GM19099 (cell line): ENCODE measurements at regions not wholly inside any gene's neighbourhood (a gene's known extent, or its start where the extent isn't known, plus 50 kb on each side); places are given as distances from the start of the nearest gene placed in this dataset.

ENCODE experiments used
- POLR2A ChIP-seq: IDR thresholded peaks from 3 replicates; pipeline ENCODE4 v1.6.1; 2011; ENCODE audit warnings: low read depth; ENCODE audit not compliant: insufficient read length; ENCODE audit errors: extremely low read depth

- no peak for TF ChIP-seq POLR2A
Measured at GRCh38 chrX:40446921-40447320, 133.8 kb upstream of the ATP6AP2 start.

- no peak for TF ChIP-seq POLR2A
Measured at GRCh38 chrX:40445691-40446090, 135.1 kb upstream of the ATP6AP2 start.

GRCh38 chrX:40444798-40445496, 135.8 kb upstream of the ATP6AP2 start:
- no peak for TF ChIP-seq POLR2A

- no peak for TF ChIP-seq POLR2A
Measured at GRCh38 chrX:40444133-40444532, 136.6 kb upstream of the ATP6AP2 start.

- TF ChIP-seq POLR2A: no peak
Measured at GRCh38 chrX:40440866-40441265, 139.9 kb upstream of the ATP6AP2 start.

- TF ChIP-seq POLR2A: no peak
Measured at GRCh38 chrX:40439625-40440532, 140.9 kb upstream of the ATP6AP2 start.

- TF ChIP-seq POLR2A: no peak
Measured at GRCh38 chrX:40437348-40437747, 143.4 kb upstream of the ATP6AP2 start.

GRCh38 chrX:40434947-40435346, 145.8 kb upstream of the ATP6AP2 start:
- TF ChIP-seq POLR2A: no peak

- TF ChIP-seq POLR2A: no peak
Measured at GRCh38 chrX:40434443-40434842, 146.3 kb upstream of the ATP6AP2 start.

GRCh38 chrX:40433160-40433559, 147.6 kb upstream of the ATP6AP2 start:
- no peak for TF ChIP-seq POLR2A

GRCh38 chrX:40424259-40424658, 156.5 kb upstream of the ATP6AP2 start:
- TF ChIP-seq POLR2A: no peak

- no peak for TF ChIP-seq POLR2A
Measured at GRCh38 chrX:40423299-40423698, 157.5 kb upstream of the ATP6AP2 start.

GRCh38 chrX:40422021-40422420, 158.7 kb upstream of the ATP6AP2 start:
- TF ChIP-seq POLR2A: no peak

- TF ChIP-seq POLR2A: no peak
Measured at GRCh38 chrX:40420899-40421729, 159.7 kb upstream of the ATP6AP2 start.

GRCh38 chrX:40418813-40419195, 162.0 kb upstream of the ATP6AP2 start:
- TF ChIP-seq POLR2A: no peak
